ENCODE measurements at regions not wholly inside any gene's neighbourhood (a gene's known extent, or its start where the extent isn't known, plus 50 kb on each side); places are given as distances from the start of the nearest gene placed in this dataset.

GRCh38 chr12:111250251-111250881, 118.5 kb downstream of the PHETA1 start:
- Histone ChIP-seq H3K9me3 (ENCODE audit: control insufficient read depth in 4 of 4, insufficient read depth in 3 of 4, low read length in 3 of 4) (peaks cover 0 to 13% (median 0%) of the 10 kb centered on the region in 4 donors), H3K27me3 (ENCODE audit: control insufficient read depth in 3 of 3, insufficient read depth in 3 of 3, low read length in 2 of 3) (peaks cover 5 to 10% (median 6%) of the 10 kb centered on the region in 3 donors), H3K9ac (ENCODE audit: insufficient read depth in 1 of 2, low read length in 2 of 2) (no peak overlapping the region), H3K27ac (ENCODE audit: low read depth in 1 of 2, low read length in 1 of 2) (no peak overlapping the region), H3K36me3 (ENCODE audit: control insufficient read depth in 4 of 4, insufficient read depth in 4 of 4, low read length in 4 of 4) (no peaks in the 10 kb centered on the region), H3K4me3 (no peak overlapping the region), H3K4me1 (ENCODE audit: control insufficient read depth in 5 of 5, insufficient read depth in 5 of 5, low read length in 5 of 5) (peaks cover 0 to 2% (median 0%) of the 10 kb centered on the region in 5 donors)
- DNase-seq: no peak
- WGBS, 2 donors: 74 to 91% methylated on average over 11 of the region's 11 CpGs
- no peak for ATAC-seq (ENCODE audit: insufficient read depth, low FRiP score)
- no peak for TF ChIP-seq CTCF (IDR thresholded peaks at IDR 0.05; ENCODE audit: control extremely low read depth, extremely low read depth)

- Histone ChIP-seq H3K27ac (ENCODE audit: low read depth in 1 of 2, low read length in 1 of 2) (no peak overlapping the region), H3K4me3 (no peak overlapping the region), H3K9ac (ENCODE audit: insufficient read depth in 1 of 2, low read length in 2 of 2) (no peak overlapping the region), H3K4me1 (ENCODE audit: control insufficient read depth in 5 of 5, insufficient read depth in 5 of 5, low read length in 5 of 5) (peaks cover 0 to 2% (median 0%) of the 10 kb centered on the region in 5 donors), H3K27me3 (ENCODE audit: control insufficient read depth in 3 of 3, insufficient read depth in 3 of 3, low read length in 2 of 3) (peaks cover 5 to 10% (median 6%) of the 10 kb centered on the region in 3 donors), H3K36me3 (ENCODE audit: control insufficient read depth in 4 of 4, insufficient read depth in 4 of 4, low read length in 4 of 4) (no peaks in the 10 kb centered on the region), H3K9me3 (ENCODE audit: control insufficient read depth in 4 of 4, insufficient read depth in 3 of 4, low read length in 3 of 4) (peaks cover 0 to 13% (median 0%) of the 10 kb centered on the region in 4 donors)
- 85 to 92% methylated on average over 6 of the region's 6 CpGs for WGBS, 2 donors
- no peak for DNase-seq
- TF ChIP-seq CTCF (IDR thresholded peaks at IDR 0.05; ENCODE audit: control extremely low read depth, extremely low read depth): no peak
- no peak for ATAC-seq (ENCODE audit: insufficient read depth, low FRiP score)
These were observed 119.1 kb downstream of the PHETA1 start for GRCh38 chr12:111249757-111250156.

- H3K27me3 ChIP-seq (ENCODE audit: control insufficient read depth in 3 of 3, insufficient read depth in 3 of 3, low read length in 2 of 3): peaks cover 3 to 7% (median 5%) of the 10 kb centered on the region in 3 donors
- 67 to 84% methylated on average over 10 of the region's 10 CpGs for WGBS, 2 donors
These were observed 119.9 kb downstream of the PHETA1 start for GRCh38 chr12:111249018-111249370.

More at GRCh38 chr12:111249018-111249370, 119.9 kb downstream of the PHETA1 start:
- Histone ChIP-seq H3K9me3 (ENCODE audit: control insufficient read depth in 4 of 4, insufficient read depth in 3 of 4, low read length in 3 of 4) (peaks cover 0 to 20% (median 2%) of the 10 kb centered on the region in 4 donors), H3K36me3 (ENCODE audit: control insufficient read depth in 4 of 4, insufficient read depth in 4 of 4, low read length in 4 of 4) (no peaks in the 10 kb centered on the region), H3K27ac (ENCODE audit: low read depth in 1 of 2, low read length in 1 of 2) (no peak overlapping the region), H3K4me1 (ENCODE audit: control insufficient read depth in 5 of 5, insufficient read depth in 5 of 5, low read length in 5 of 5) (peaks cover 0 to 2% (median 0%) of the 10 kb centered on the region in 5 donors), H3K4me3 (no peak overlapping the region), H3K9ac (ENCODE audit: insufficient read depth in 1 of 2, low read length in 2 of 2) (no peak overlapping the region)
- DNase-seq: no peak
- ATAC-seq (ENCODE audit: insufficient read depth, low FRiP score): no peak
- no peak for TF ChIP-seq CTCF (IDR thresholded peaks at IDR 0.05; ENCODE audit: control extremely low read depth, extremely low read depth)

Data from lung (tissue), 11 donors.